Caco-2 (cell line): ENCODE measurements at regions not wholly inside any gene's neighbourhood (a gene's known extent, or its start where the extent isn't known, plus 50 kb on each side); places are given as distances from the start of the nearest gene placed in this dataset.

Source experiments
- BruUV-seq: library from RNA; stranded (reverse); fragments of 400-500 nt; replicated peaks from 2 replicates; lab custom pipeline; 2021; lab: Mats Ljungman, UMichigan
- CTCF ChIA-PET: fragments of 300-600 bp; sonication (Branson Sonifier 250); formaldehyde crosslinking; loops from one replicate; lab custom pipeline; 2022; ENCODE audit warnings: antibody characterized with exemption; lab: Charles Lee
- POLR2A ChIA-PET: fragments of 300-600 bp; sonication (Branson Sonifier 250); formaldehyde crosslinking; loops from one replicate; lab custom pipeline; 2022; ENCODE audit warnings: antibody characterized with exemption; lab: Charles Lee
- DNase-seq, 2 experiments: peaks; one replicate each; pipeline versions ENCODE4 v3.0.0 to v3.0.0-alpha.2; 2020 to 2022
- H3K27me3 ChIP-seq: replicated peaks from 2 replicates; pipeline ENCODE4 v1.6.0; 2011; ENCODE audit warnings: low read length; ENCODE audit not compliant: control insufficient read depth, insufficient read depth
- H3K36me3 ChIP-seq: 2 replicates; pipeline ENCODE4 v1.5.1; 2011; ENCODE audit warnings: low read length; ENCODE audit not compliant: control insufficient read depth, insufficient read depth
- H3K4me1 ChIP-seq: fragments of 250-450 bp; sonication (Bioruptor Pico); 2 replicates; pipeline ENCODE4 v1.5.1; 2020; ENCODE audit warnings: mild to moderate bottlenecking
- H3K4me3 ChIP-seq: 2 replicates; pipeline ENCODE4 v1.5.1; 2011; ENCODE audit warnings: low read depth, mild to moderate bottlenecking, control low read depth, low read length
- H3K9me3 ChIP-seq: fragments of 250-450 bp; sonication (Bioruptor Pico); 2 replicates; pipeline ENCODE4 v1.5.1; 2020; ENCODE audit warnings: mild to moderate bottlenecking, moderate library complexity
- H3K27ac Mint-ChIP-seq: one replicate; pipeline ENCODE4 v1.8.0; 2022; ENCODE audit warnings: mixed read lengths; ENCODE audit not compliant: unreplicated experiment
- H3K27me3 Mint-ChIP-seq: one replicate; pipeline ENCODE4 v1.8.0; 2022; ENCODE audit warnings: mixed read lengths; ENCODE audit not compliant: insufficient read depth, unreplicated experiment
- H3K36me3 Mint-ChIP-seq: one replicate; pipeline ENCODE4 v1.8.0; 2022; ENCODE audit warnings: mild to moderate bottlenecking, mixed read lengths; ENCODE audit not compliant: insufficient read depth, unreplicated experiment
- H3K4me1 Mint-ChIP-seq: one replicate; pipeline ENCODE4 v1.8.0; 2022; ENCODE audit warnings: low read depth, mixed read lengths; ENCODE audit not compliant: unreplicated experiment
- H3K4me3 Mint-ChIP-seq: one replicate; pipeline ENCODE4 v1.8.0; 2022; ENCODE audit warnings: mild to moderate bottlenecking, moderate library complexity, mixed read lengths; ENCODE audit not compliant: unreplicated experiment
- H3K9me3 Mint-ChIP-seq: one replicate; pipeline ENCODE4 v1.8.0; 2022; ENCODE audit warnings: mixed read lengths; ENCODE audit not compliant: unreplicated experiment
- intact Hi-C: fragments of 100-400 bp; cut with micrococcal nuclease; formaldehyde crosslinking; loops from one replicate; pipeline ENCODE4 v1.10.0; 2022; ENCODE audit not compliant: unreplicated experiment
- TF ChIP-seq, protein P1 (sequence below), 2 experiments: fragments of 200-600 bp in 1 of 2; IDR thresholded peaks; 1 replicate in 1 of 2; 2 replicates in 1 of 2; pipeline versions ENCODE4 v1.5.1 to v1.8.0; 2011 to 2022; ENCODE audit warnings: antibody characterized with exemption in 1 of 2, control low read depth in 1 of 2, inconsistent platforms in 1 of 2, low read depth in 1 of 2, low read length in 1 of 2, mild to moderate bottlenecking in 1 of 2, moderate library complexity in 1 of 2; ENCODE audit not compliant: insufficient read depth in 1 of 2, severe bottlenecking in 1 of 2, unreplicated experiment in 1 of 2

DNA sequence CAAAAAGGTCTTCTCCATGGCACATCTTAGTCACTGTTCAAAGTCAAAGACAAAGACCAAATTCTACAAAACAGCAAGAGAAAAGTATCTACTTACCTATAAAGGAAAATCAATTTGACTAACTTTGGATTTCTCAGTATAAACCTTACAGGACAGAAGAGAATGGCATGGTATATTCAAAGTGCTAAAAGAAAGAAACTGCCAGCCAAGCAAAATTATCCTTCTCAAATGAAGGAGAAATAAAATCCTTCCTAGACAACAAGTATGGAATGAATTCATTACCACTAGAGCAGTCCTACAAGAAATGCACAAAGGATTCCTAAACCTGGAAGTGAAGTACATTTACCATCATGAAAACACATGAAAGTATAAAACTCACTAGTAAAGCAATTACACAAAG lies 235.5 kb downstream of the STK31 start:
- Mint-ChIP-seq H3K36me3 (no peaks in the 10 kb centered on the region), H3K27ac (no peak overlapping the region), H3K4me3 (no peak overlapping the region), H3K9me3 (peaks cover 35% of the 10 kb centered on the region), H3K27me3 (peaks cover 3% of the 10 kb centered on the region), H3K4me1 (no peaks in the 10 kb centered on the region)
- Histone ChIP-seq H3K4me3 (no peak overlapping the region), H3K9me3 (0 out of 2 replicates have a peak, but pooled peaks cover 6% of the 10 kb centered on the region), H3K4me1 (no peaks in the 10 kb centered on the region), H3K27me3 (no peaks in the 10 kb centered on the region), H3K36me3 (no peaks in the 10 kb centered on the region)
- TF ChIP-seq, protein P1, sequence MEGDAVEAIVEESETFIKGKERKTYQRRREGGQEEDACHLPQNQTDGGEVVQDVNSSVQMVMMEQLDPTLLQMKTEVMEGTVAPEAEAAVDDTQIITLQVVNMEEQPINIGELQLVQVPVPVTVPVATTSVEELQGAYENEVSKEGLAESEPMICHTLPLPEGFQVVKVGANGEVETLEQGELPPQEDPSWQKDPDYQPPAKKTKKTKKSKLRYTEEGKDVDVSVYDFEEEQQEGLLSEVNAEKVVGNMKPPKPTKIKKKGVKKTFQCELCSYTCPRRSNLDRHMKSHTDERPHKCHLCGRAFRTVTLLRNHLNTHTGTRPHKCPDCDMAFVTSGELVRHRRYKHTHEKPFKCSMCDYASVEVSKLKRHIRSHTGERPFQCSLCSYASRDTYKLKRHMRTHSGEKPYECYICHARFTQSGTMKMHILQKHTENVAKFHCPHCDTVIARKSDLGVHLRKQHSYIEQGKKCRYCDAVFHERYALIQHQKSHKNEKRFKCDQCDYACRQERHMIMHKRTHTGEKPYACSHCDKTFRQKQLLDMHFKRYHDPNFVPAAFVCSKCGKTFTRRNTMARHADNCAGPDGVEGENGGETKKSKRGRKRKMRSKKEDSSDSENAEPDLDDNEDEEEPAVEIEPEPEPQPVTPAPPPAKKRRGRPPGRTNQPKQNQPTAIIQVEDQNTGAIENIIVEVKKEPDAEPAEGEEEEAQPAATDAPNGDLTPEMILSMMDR (IDR thresholded peaks at IDR 0.05; ENCODE audit: insufficient read depth in 1 of 2, low read depth in 1 of 2, low read length in 1 of 2, severe bottlenecking in 1 of 2, unreplicated experiment in 1 of 2): no peak
- DNase-seq: no peak
- ChIA-PET CTCF (no interaction called here), POLR2A (no interaction called here)
- BruUV-seq: no TSS peak
- intact Hi-C loops: no loop called here

DNA sequence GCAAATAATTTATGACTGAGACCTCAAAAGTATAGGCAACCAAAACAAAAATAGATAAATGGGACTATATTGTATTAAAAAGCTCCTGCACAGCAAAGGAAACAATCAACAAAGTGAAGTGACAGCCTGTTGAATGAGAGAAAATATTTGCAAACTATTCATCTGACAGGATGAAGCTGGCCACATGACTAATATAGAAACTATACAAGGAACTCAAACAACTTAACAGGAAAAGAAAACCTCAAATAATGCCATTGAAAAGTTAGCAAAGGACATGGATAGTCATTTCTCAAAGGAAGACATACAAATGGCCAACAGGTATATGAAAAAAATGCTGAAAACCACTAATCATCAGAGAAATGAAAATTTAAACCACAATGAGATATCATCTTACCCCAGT lies 245.1 kb downstream of the STK31 start:
- H3K4me3 Mint-ChIP-seq: no peak overlapping the region
- intact Hi-C loops: no loop called here
- TF ChIP-seq, protein P1 (IDR thresholded peaks at IDR 0.05; ENCODE audit: insufficient read depth in 1 of 2, low read depth in 1 of 2, low read length in 1 of 2, severe bottlenecking in 1 of 2, unreplicated experiment in 1 of 2): no peak

GRCh38 chr7:23955600-23956149 lies 245.7 kb downstream of the STK31 start:
- Mint-ChIP-seq H3K27me3 (no peaks in the 10 kb centered on the region), H3K27ac (no peak overlapping the region), H3K4me3 (no peak overlapping the region), H3K36me3 (no peaks in the 10 kb centered on the region), H3K9me3 (peaks cover 6% of the 10 kb centered on the region), H3K4me1 (peaks cover 25% of the 10 kb centered on the region)
- intact Hi-C loops: no loop called here
- ChIA-PET POLR2A (no interaction called here), CTCF (no interaction called here)
- Histone ChIP-seq H3K9me3 (no peaks in the 10 kb centered on the region), H3K36me3 (no peaks in the 10 kb centered on the region), H3K4me3 (no peak overlapping the region), H3K27me3 (no peaks in the 10 kb centered on the region), H3K4me1 (peaks cover 9% of the 10 kb centered on the region; the same call in 1 of the 2 replicates)
- no TSS peak for BruUV-seq
- no peak for DNase-seq
- TF ChIP-seq, protein P1 (IDR thresholded peaks at IDR 0.05; ENCODE audit: insufficient read depth in 1 of 2, low read depth in 1 of 2, low read length in 1 of 2, severe bottlenecking in 1 of 2, unreplicated experiment in 1 of 2): no peak

More for the DNA sequence above, 245.1 kb downstream of the STK31 start:
- H3K4me1 Mint-ChIP-seq: peaks cover 25% of the 10 kb centered on the region
- H3K36me3 ChIP-seq: no peaks in the 10 kb centered on the region
- no peak overlapping the region for H3K27ac Mint-ChIP-seq
- no peaks in the 10 kb centered on the region for H3K27me3 ChIP-seq
- no peak overlapping the region for H3K4me3 ChIP-seq
- no peak for DNase-seq
- peaks cover 9% of the 10 kb centered on the region; the same call in 1 of the 2 replicates for H3K4me1 ChIP-seq
- H3K9me3 ChIP-seq: no peaks in the 10 kb centered on the region
- no peaks in the 10 kb centered on the region for H3K36me3 Mint-ChIP-seq
- no peaks in the 10 kb centered on the region for H3K27me3 Mint-ChIP-seq
- H3K9me3 Mint-ChIP-seq: peaks cover 6% of the 10 kb centered on the region
- POLR2A ChIA-PET: interaction anchor here (0.7 kb wide), 1 partner anchor 237 kb away, joined by 4 read pairs; no protein-coding TSS in a partner anchor
- no TSS peak for BruUV-seq
- CTCF ChIA-PET: no interaction called here
